ENCODE measurements at regions not wholly inside any gene's neighbourhood (a gene's known extent, or its start where the extent isn't known, plus 50 kb on each side); places are given as distances from the start of the nearest gene placed in this dataset.

DNA sequence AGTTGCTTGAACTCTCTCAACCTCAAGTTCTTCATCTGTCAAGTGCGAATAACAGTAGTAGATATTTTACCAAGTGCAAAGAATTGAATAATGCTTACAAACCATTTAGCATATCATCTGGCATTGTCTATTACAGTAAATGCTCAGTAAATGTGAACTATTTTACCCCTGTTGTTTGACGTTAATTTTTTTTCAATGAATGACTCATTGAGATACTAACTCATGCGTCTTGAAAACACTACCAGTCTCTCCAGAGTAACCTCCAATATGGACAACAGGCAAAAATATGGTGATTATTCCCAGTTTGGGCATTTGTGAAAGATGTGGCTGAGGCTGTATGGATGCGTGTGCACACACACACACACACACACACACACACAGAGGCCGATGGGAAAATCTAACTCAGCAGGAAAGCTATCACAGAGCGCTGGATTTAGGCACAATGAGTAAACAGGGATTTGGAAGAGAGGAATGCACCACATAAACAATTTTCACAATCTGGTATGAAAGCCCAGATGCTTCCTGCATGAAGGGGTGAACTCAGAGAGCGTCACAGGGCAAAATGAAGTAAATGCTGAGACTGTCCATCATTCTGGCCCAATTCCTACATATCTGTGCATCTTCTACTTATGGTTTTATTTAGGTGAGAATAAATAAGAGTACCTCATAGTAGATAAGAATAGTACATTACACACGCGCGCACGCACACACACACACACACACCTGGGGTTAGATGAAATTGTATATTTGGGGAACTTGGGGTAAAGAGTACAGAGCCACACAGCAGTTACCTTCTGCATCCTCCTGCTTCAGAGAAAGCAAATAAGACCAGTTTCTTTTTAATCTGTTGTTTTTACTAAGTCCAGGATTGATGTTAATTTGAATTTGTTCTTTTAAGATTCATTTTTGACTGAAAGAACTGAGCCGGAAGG, 128.7 kb downstream of the PALM2AKAP2 start:
- DNase-seq: no peak
- Histone ChIP-seq H3K9me3 (ENCODE audit: severe bottlenecking) (no peaks in the 10 kb centered on the region), H3K27ac (no peak overlapping the region), H3K27me3 (ENCODE audit: insufficient read depth, low read depth, severe bottlenecking) (no peaks in the 10 kb centered on the region), H3K36me3 (no peaks in the 10 kb centered on the region), H3K4me3 (ENCODE audit: low read depth, low read length) (no peak overlapping the region)
- TF ChIP-seq, protein P1, sequence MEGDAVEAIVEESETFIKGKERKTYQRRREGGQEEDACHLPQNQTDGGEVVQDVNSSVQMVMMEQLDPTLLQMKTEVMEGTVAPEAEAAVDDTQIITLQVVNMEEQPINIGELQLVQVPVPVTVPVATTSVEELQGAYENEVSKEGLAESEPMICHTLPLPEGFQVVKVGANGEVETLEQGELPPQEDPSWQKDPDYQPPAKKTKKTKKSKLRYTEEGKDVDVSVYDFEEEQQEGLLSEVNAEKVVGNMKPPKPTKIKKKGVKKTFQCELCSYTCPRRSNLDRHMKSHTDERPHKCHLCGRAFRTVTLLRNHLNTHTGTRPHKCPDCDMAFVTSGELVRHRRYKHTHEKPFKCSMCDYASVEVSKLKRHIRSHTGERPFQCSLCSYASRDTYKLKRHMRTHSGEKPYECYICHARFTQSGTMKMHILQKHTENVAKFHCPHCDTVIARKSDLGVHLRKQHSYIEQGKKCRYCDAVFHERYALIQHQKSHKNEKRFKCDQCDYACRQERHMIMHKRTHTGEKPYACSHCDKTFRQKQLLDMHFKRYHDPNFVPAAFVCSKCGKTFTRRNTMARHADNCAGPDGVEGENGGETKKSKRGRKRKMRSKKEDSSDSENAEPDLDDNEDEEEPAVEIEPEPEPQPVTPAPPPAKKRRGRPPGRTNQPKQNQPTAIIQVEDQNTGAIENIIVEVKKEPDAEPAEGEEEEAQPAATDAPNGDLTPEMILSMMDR (IDR thresholded peaks at IDR 0.05; ENCODE audit: low read depth, low read length): no peak

DNA sequence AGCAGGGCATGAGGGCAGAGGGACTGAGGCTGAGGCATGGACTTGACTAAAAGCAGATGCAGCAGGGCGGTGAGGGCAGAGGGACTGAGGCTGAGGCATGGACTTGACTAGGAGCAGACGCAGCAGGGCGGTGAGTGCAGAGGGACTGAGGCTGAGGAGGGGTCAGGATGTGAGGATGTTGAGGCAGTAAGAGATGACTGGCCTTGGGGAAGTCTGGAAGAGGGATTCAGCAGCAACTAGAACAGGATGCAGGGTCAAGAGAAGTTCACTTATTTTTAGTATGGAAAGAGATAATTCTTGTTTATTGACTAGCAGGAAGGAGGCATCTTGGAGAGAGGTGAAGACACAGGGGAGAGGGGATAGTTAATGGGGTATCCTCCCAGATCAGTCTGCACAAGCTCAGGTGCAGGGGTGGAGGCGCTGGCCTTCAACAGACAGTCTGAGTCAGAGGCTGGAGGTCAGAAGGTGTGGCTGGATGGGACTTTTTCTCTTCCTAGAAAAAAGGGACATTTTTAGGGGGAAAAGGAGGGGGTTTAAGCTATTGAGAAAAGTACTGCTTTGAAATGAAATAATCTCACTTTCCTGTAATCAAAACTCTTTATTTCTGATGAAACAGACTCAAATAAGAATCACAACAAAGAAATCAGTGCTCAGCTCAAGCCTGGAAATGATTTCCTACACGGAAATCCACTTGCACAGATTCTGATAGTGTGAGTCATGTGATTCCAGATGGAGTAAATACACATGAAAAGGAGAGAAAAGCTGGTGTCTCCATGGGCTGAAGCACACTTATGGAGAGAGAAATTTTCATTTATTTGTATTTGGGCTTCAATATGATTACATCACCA, 130.9 kb downstream of the PALM2AKAP2 start:
- Histone ChIP-seq H3K36me3 (no peaks in the 10 kb centered on the region), H3K9me3 (ENCODE audit: severe bottlenecking) (no peaks in the 10 kb centered on the region), H3K4me3 (ENCODE audit: low read depth, low read length) (no peak overlapping the region), H3K27ac (no peak overlapping the region), H3K27me3 (ENCODE audit: insufficient read depth, low read depth, severe bottlenecking) (no peaks in the 10 kb centered on the region)
- TF ChIP-seq, protein P1 (IDR thresholded peaks at IDR 0.05; ENCODE audit: low read depth, low read length): no peak
- DNase-seq: no peak

DNA sequence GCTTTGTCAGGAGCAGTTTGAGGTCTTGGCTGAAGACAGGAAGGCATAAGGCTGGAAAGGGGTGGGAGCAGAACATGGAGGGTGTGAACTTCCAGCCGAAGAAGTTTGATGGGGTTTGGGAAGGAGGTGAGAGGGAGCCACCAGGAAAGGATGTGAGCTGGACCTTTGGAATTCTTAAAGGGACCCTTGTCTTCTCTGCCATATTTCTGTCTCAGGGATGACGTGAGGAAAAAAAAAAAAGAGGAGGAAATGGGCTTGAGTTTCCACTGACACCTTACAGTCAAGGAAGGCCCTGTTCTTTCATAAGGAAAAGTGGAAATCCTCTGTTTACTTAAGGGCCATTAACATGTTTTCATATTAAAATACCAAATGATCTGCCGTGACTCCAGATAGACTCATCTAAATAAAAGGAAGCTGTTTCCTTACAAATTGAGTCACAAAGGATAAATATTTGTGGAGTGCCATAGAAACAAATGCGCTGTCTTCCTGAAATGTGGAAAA, 132.1 kb downstream of the PALM2AKAP2 start:
- Histone ChIP-seq H3K9me3 (ENCODE audit: severe bottlenecking) (no peaks in the 10 kb centered on the region), H3K27ac (no peak overlapping the region), H3K36me3 (no peaks in the 10 kb centered on the region), H3K4me3 (ENCODE audit: low read depth, low read length) (no peak overlapping the region), H3K27me3 (ENCODE audit: insufficient read depth, low read depth, severe bottlenecking) (no peaks in the 10 kb centered on the region)
- DNase-seq: no peak
- TF ChIP-seq, protein P1 (IDR thresholded peaks at IDR 0.05; ENCODE audit: low read depth, low read length): no peak

DNA sequence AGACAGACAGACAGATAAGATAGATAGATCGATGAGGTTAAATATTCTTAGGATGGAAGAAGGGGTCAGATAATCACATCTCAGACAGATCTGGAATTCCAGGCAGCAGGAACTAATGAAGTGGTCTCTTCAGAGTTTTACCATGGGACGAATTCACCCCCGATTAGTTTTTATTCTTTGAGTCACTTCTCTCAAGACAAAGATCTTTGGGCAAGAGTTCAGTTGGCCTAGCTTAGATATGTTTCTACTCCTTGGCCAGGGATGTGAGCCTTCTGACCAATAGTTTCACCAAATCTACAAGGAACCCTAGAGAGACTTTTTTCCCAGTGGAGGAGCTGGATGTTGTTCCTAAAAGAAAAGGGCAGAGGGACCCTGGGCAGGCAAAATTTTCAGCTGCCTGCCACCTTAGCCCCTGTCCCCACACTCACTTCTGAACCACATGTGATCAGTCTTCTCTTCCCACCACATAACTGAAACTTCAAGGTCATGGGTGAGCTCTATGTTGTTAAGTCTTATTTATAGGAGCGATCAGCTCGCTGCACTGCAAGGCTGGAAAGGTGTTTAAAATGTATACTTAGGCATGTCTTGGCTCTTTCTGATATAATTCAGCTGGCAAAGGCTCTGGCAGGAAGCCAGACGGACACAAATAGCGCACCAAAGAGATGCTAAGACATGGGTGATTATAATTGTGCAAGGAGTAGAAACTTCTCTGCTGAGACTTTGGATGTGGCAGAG, 132.9 kb downstream of the PALM2AKAP2 start:
- no peaks in the 10 kb centered on the region for H3K36me3 ChIP-seq
- DNase-seq: no peak
- no peak overlapping the region for H3K27ac ChIP-seq
- H3K4me3 ChIP-seq (ENCODE audit: low read depth, low read length): no peak overlapping the region
- H3K9me3 ChIP-seq (ENCODE audit: severe bottlenecking): no peaks in the 10 kb centered on the region
- no peaks in the 10 kb centered on the region for H3K27me3 ChIP-seq (ENCODE audit: insufficient read depth, low read depth, severe bottlenecking)
- TF ChIP-seq, protein P1 (IDR thresholded peaks at IDR 0.05; ENCODE audit: low read depth, low read length): no peak

DNA sequence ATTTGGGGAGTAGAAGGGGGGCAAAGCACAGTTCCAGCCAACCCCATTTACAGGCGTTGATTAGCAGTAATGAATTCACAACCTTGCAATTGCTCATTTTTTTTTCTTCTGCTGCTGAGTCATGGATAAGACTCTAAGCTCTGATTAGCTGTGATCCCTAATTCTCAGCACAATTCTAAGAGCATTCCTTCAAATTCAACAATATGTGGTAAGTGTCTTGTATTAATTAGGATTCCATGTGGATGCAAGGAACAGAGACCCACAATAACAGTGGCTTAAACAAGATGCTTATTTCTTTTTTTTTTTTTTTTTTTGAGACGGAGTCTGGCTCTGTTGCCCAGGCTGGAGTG, 133.4 kb downstream of the PALM2AKAP2 start:
- H3K36me3 ChIP-seq: no peaks in the 10 kb centered on the region
- H3K27me3 ChIP-seq (ENCODE audit: insufficient read depth, low read depth, severe bottlenecking): no peaks in the 10 kb centered on the region
- no peak overlapping the region for H3K27ac ChIP-seq
- no peak for DNase-seq
- no peak overlapping the region for H3K4me3 ChIP-seq (ENCODE audit: low read depth, low read length)
- TF ChIP-seq, protein P1 (IDR thresholded peaks at IDR 0.05; ENCODE audit: low read depth, low read length): no peak
- H3K9me3 ChIP-seq (ENCODE audit: severe bottlenecking): no peaks in the 10 kb centered on the region
